SK-N-SH treated with all-trans-retinoic acid at 6 μM for 48 hours (cell line): ENCODE measurements at regions not wholly inside any gene's neighbourhood (a gene's known extent, or its start where the extent isn't known, plus 50 kb on each side); places are given as distances from the start of the nearest gene placed in this dataset.

ENCODE experiments used
- ARNTL ChIP-seq: fragments of 450-650 bp; formaldehyde crosslinking; IDR thresholded peaks from 2 replicates; pipeline ENCODE4 v1.5.0; 2020; ENCODE audit warnings: low read depth, mild to moderate bottlenecking, moderate library complexity, borderline replicate concordance
- BACH2 ChIP-seq: fragments of 250-450 bp; sonication (Bioruptor Pico); IDR thresholded peaks from 2 replicates; pipeline ENCODE4 v1.9.0; 2021; ENCODE audit warnings: mild to moderate bottlenecking, borderline replicate concordance
- GLIS3 ChIP-seq: fragments of 250-450 bp; sonication (Bioruptor Pico); IDR thresholded peaks from 2 replicates; pipeline ENCODE4 v1.5.0; 2020; ENCODE audit warnings: mild to moderate bottlenecking, moderate library complexity
- RARB ChIP-seq: fragments of 250-450 bp; sonication (Bioruptor Pico); IDR thresholded peaks from 2 replicates; pipeline ENCODE4 v1.8.0; 2021; ENCODE audit warnings: mild to moderate bottlenecking, moderate library complexity
- ZC3H10 ChIP-seq: fragments of 250-450 bp; sonication (Bioruptor Pico); IDR thresholded peaks from 2 replicates; pipeline ENCODE4 v1.5.1; 2021; ENCODE audit warnings: mild to moderate bottlenecking, moderate library complexity
- ZFP30 ChIP-seq: fragments of 450-650 bp; formaldehyde crosslinking; IDR thresholded peaks from 2 replicates; pipeline ENCODE4 v1.5.0; 2022; ENCODE audit warnings: mild to moderate bottlenecking, moderate library complexity
- ZNF70 ChIP-seq: fragments of 450-650 bp; formaldehyde crosslinking; IDR thresholded peaks from 2 replicates; pipeline ENCODE4 v1.5.0; 2020; ENCODE audit warnings: mild to moderate bottlenecking, moderate library complexity
- TF ChIP-seq, protein P1 (sequence below): fragments of 250-450 bp; sonication (Bioruptor Pico); IDR thresholded peaks from 2 replicates; pipeline ENCODE4 v1.8.0; 2020; ENCODE audit warnings: mild to moderate bottlenecking, moderate library complexity, borderline replicate concordance
- TF ChIP-seq, protein P2 (sequence below): fragments of 250-450 bp; sonication (Bioruptor Pico); IDR thresholded peaks from 2 replicates; pipeline ENCODE4 v1.5.1; 2020; ENCODE audit warnings: low read depth, mild to moderate bottlenecking, moderate library complexity

DNA sequence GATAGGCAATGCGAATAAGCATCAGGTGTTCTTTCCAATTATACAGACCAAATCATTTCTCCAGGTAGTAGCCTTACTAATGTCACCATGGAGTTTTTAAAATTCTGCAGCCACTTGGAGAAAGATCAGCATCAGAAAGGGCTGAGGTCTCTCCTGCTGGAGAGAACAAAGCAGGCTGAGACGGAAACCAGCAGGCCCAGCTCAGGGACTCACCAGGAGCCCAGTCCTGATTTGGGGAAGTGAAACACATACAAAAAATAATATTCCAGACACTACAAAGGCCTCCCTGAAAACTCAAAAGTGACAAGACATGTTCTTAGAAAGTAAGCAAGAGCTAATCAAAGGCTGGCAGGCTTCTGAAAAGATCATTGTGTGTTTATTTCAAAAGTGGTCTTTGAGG, 207.1 kb upstream of the GHITM start:
- no peak for TF ChIP-seq ZNF70
- TF ChIP-seq ARNTL (CRISPR knock-in tag): no peak
- TF ChIP-seq, protein P1, sequence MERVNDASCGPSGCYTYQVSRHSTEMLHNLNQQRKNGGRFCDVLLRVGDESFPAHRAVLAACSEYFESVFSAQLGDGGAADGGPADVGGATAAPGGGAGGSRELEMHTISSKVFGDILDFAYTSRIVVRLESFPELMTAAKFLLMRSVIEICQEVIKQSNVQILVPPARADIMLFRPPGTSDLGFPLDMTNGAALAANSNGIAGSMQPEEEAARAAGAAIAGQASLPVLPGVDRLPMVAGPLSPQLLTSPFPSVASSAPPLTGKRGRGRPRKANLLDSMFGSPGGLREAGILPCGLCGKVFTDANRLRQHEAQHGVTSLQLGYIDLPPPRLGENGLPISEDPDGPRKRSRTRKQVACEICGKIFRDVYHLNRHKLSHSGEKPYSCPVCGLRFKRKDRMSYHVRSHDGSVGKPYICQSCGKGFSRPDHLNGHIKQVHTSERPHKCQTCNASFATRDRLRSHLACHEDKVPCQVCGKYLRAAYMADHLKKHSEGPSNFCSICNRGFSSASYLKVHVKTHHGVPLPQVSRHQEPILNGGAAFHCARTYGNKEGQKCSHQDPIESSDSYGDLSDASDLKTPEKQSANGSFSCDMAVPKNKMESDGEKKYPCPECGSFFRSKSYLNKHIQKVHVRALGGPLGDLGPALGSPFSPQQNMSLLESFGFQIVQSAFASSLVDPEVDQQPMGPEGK: no peak
- no peak for TF ChIP-seq BACH2 (CRISPR knock-in tag)
- no peak for TF ChIP-seq ZFP30
- TF ChIP-seq GLIS3 (CRISPR knock-in tag): no peak
- no peak for TF ChIP-seq RARB (CRISPR knock-in tag)
- TF ChIP-seq ZC3H10 (CRISPR knock-in tag): no peak
- TF ChIP-seq, protein P2, sequence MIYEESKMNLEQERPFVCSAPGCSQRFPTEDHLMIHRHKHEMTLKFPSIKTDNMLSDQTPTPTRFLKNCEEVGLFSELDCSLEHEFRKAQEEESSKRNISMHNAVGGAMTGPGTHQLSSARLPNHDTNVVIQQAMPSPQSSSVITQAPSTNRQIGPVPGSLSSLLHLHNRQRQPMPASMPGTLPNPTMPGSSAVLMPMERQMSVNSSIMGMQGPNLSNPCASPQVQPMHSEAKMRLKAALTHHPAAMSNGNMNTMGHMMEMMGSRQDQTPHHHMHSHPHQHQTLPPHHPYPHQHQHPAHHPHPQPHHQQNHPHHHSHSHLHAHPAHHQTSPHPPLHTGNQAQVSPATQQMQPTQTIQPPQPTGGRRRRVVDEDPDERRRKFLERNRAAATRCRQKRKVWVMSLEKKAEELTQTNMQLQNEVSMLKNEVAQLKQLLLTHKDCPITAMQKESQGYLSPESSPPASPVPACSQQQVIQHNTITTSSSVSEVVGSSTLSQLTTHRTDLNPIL (CRISPR knock-in tag): no peak
